RWPE1 (cell line): ENCODE measurements at regions not wholly inside any gene's neighbourhood (a gene's known extent, or its start where the extent isn't known, plus 50 kb on each side); places are given as distances from the start of the nearest gene placed in this dataset.

Experiments
- CTCF ChIA-PET: fragments of 350-600 bp; sonication (Branson Sonifier 250); formaldehyde crosslinking; extraction: SDS; loops from one replicate; lab custom pipeline; 2021; lab: Yijun Ruan, JAX
- POLR2A ChIA-PET: fragments of 400-600 bp; formaldehyde crosslinking; extraction: SDS; loops from one replicate; lab custom pipeline; 2020; ENCODE audit warnings: antibody characterized with exemption; ENCODE audit not compliant: low non-redundant PET; lab: Yijun Ruan, JAX
- DNase-seq: peaks from one replicate; pipeline ENCODE4 v3.0.0; 2012; ENCODE audit warnings: low spot score
- H3K27ac ChIP-seq: fragments of 450-650 bp; 2 replicates; pipeline ENCODE4 v1.5.1; 2017
- CTCF ChIP-seq: fragments of 450-650 bp; conservative IDR thresholded peaks from 2 replicates; pipeline ENCODE4 v1.5.1; 2017; ENCODE audit warnings: low read depth, mild to moderate bottlenecking

DNA sequence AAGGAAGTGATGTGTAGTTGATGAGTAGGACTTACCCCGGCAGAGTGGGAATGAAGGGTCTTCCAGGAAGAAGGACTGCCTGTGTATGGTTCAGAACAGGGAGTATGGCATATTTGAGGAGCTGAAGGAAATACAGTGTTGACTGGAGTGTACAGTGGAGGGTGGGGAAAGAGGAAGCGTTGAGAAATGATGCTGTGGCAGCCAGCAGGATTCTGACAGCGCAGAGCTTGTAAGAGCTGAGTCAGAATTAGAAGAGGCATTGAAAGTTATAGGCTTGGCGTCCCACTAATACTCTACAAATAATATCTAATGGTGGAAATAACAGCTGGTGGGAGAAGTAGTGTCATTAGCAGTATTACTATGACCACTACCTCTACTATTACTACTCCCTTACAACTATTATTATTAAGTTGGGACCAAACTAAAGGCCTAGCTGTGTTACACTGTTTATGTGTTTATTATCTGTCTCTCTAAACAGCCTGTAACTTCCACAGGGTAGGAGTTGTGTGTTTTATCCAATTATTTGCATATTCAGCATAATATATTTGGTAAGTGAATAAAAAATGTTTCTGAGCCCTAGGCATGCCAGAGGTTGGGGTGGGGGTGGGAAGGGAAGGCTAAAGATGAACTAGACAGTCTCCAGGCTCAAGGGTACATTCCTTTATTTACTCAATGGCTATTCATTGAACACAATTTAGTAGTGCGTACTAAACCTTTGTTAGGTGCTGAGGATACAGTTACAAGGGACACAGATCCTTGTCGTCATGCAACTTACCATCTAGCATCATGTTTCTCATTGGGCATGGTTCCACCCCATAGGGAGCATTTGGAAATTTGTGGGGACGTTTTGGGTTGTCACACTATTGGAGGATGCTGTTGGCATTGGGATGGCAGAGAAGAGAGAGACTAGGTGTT, 428.8 kb upstream of the ONECUT1 start:
- DNase-seq = no peak
- ChIA-PET CTCF (interaction anchor here (0.6 kb wide), 1 partner anchor 216 kb away, joined by 5 read pairs; no protein-coding TSS in a partner anchor), POLR2A (no interaction called here)
- H3K27ac ChIP-seq = no peak overlapping the region
- TF ChIP-seq CTCF = no peak

DNA sequence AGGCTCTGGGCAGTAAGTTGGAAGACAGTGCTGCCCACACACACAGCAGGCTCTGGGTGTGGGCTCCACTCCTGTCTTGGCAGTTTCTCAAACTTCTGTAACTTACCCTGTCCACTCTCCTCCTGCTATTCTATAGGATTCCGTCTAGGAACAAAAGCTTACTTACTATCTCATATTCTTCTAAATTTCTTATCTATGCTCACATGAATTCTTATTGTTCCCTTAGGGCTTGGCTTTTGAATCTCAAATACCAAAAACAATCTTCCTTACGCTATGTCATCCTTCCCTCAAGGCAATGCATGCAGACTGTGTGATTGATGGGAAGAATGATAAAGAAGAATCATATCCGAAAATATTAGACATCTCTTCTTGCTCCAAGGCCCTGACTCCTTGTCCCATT, 425.9 kb upstream of the ONECUT1 start:
- CTCF ChIA-PET = interaction anchor here (0.6 kb wide), 1 partner anchor 102 kb away, joined by 3 read pairs; no protein-coding TSS in a partner anchor
- POLR2A ChIA-PET = no interaction called here
- no peak for DNase-seq
- no peak overlapping the region for H3K27ac ChIP-seq
- no peak for TF ChIP-seq CTCF

DNA sequence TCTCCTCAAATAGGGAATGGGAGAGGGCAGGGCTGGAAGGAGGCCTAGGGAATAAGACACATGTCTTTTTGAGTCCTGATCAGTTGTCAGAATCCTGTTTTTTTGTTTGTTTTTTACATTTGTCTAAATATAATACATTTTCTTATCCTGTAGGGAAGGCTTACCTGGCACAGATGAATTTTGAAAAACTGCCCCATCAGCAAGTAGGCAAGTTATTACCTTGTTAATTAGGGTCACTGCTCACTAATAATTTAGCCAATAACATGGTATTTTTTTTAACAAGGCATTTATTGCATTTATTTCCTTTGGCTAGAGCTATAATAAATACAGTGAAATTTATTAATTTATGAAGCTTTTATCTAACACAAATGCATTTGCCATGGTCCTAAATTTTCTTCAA, 423.2 kb upstream of the ONECUT1 start:
- ChIA-PET POLR2A (no interaction called here), CTCF (no interaction called here)
- no peak for DNase-seq
- TF ChIP-seq CTCF = no peak
- no peak overlapping the region for H3K27ac ChIP-seq

DNA sequence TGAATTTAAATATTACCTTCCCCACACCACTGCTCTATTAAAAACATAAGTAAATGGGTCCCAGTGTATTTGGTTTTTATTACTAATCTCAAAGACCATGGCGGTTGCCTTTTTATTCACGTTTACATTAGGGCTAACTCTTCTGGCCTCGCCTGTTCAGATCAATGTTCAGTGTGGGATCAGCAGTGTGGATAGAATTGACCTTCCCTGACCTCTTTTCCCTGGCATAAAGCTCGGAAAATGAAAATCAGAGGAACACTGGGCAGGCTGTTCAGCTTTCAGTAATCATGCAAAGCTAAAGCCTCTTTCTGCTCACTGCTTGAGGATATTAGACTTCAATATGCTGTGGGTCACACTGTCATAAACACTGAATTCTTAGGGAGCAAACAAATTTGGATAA, 422.6 kb upstream of the ONECUT1 start:
- ChIA-PET CTCF (no interaction called here), POLR2A (no interaction called here)
- no peak overlapping the region for H3K27ac ChIP-seq
- DNase-seq = no peak
- no peak for TF ChIP-seq CTCF

GRCh38 chr15:53210653-53211052, 420.5 kb upstream of the ONECUT1 start:
- no peak for TF ChIP-seq CTCF
- ChIA-PET CTCF (no interaction called here), POLR2A (no interaction called here)
- no peak overlapping the region for H3K27ac ChIP-seq
- DNase-seq = no peak

- no peak for DNase-seq
- ChIA-PET CTCF (no interaction called here), POLR2A (no interaction called here)
- no peak for TF ChIP-seq CTCF
- no peak overlapping the region for H3K27ac ChIP-seq
Observed at GRCh38 chr15:53209396-53210042, 419.4 kb upstream of the ONECUT1 start.
